HG03378 (cell line): ENCODE measurements at regions not wholly inside any gene's neighbourhood (a gene's known extent, or its start where the extent isn't known, plus 50 kb on each side); places are given as distances from the start of the nearest gene placed in this dataset.
"Not testable (repeated sequence)": the region's sequence is repeated elsewhere in the genome, so short reads cannot be mapped to it uniquely, and the experiment has no call there.

ENCODE experiments used
- ATAC-seq: cut with Tn5 transposase; IDR thresholded peaks from one replicate; pipeline ENCODE4 v1.9.1; 2021; ENCODE audit warnings: mild to moderate bottlenecking, moderate library complexity; ENCODE audit not compliant: unreplicated experiment

- no peak for ATAC-seq
These were observed 887.1 kb downstream of the LRRIQ3 start for GRCh38 chr1:73310797-73311381.

GRCh38 chr1:73306899-73307555 lies 890.9 kb downstream of the LRRIQ3 start:
- ATAC-seq, result no peak

GRCh38 chr1:73273886-73274285 lies 924.1 kb downstream of the LRRIQ3 start:
- ATAC-seq, result no peak

GRCh38 chr1:73245196-73245595 lies 952.8 kb downstream of the LRRIQ3 start:
- not testable (repeated sequence) for ATAC-seq

GRCh38 chr1:73218995-73219546 lies 936.7 kb upstream of the NEGR1 start:
- ATAC-seq, result no peak

- ATAC-seq, result no peak
These were observed 923.1 kb upstream of the NEGR1 start for GRCh38 chr1:73205294-73205973.

GRCh38 chr1:73197972-73198371 lies 915.6 kb upstream of the NEGR1 start:
- ATAC-seq, result no peak

GRCh38 chr1:73194965-73195364 lies 912.6 kb upstream of the NEGR1 start:
- no peak for ATAC-seq

GRCh38 chr1:73183581-73183980 lies 901.2 kb upstream of the NEGR1 start:
- not testable (repeated sequence) for ATAC-seq

GRCh38 chr1:73181190-73181540 lies 898.8 kb upstream of the NEGR1 start:
- no peak for ATAC-seq

GRCh38 chr1:73180397-73181189 lies 898.3 kb upstream of the NEGR1 start:
- no peak for ATAC-seq

- no peak for ATAC-seq
These were observed 894.6 kb upstream of the NEGR1 start for GRCh38 chr1:73176902-73177301.

- no peak for ATAC-seq
These were observed 884.8 kb upstream of the NEGR1 start for GRCh38 chr1:73167009-73167657.

- no peak for ATAC-seq
These were observed 880.2 kb upstream of the NEGR1 start for GRCh38 chr1:73162564-73162963.

GRCh38 chr1:73161418-73161817 lies 879.1 kb upstream of the NEGR1 start:
- ATAC-seq, result no peak

GRCh38 chr1:73160759-73161158 lies 878.4 kb upstream of the NEGR1 start:
- no peak for ATAC-seq

- no peak for ATAC-seq
These were observed 862.0 kb upstream of the NEGR1 start for GRCh38 chr1:73144311-73144710.

- ATAC-seq, result no peak
These were observed 854.6 kb upstream of the NEGR1 start for GRCh38 chr1:73136975-73137374.

- ATAC-seq, result no peak
These were observed 824.6 kb upstream of the NEGR1 start for GRCh38 chr1:73106931-73107330.

- no peak for ATAC-seq
These were observed 823.4 kb upstream of the NEGR1 start for GRCh38 chr1:73105755-73106154.

- ATAC-seq, result no peak
These were observed 822.4 kb upstream of the NEGR1 start for GRCh38 chr1:73104749-73105148.
